ENCODE measurements at regions not wholly inside any gene's neighbourhood (a gene's known extent, or its start where the extent isn't known, plus 50 kb on each side); places are given as distances from the start of the nearest gene placed in this dataset.

- no peak overlapping the region for H3K27ac Mint-ChIP-seq
- no peaks in the 10 kb centered on the region for H3K36me3 Mint-ChIP-seq
- no peak overlapping the region for H3K4me3 Mint-ChIP-seq
- no peaks in the 10 kb centered on the region for H3K27me3 Mint-ChIP-seq
- peaks cover 10% of the 10 kb centered on the region for H3K4me1 Mint-ChIP-seq
- no peak for ATAC-seq
- H3K9me3 Mint-ChIP-seq = peaks cover 3% of the 10 kb centered on the region
Measured at GRCh38 chrX:115940888-115941332, 229.6 kb upstream of the AGTR2 start.

GRCh38 chrX:115941388-115941787 is 229.2 kb upstream of the AGTR2 start:
- Mint-ChIP-seq H3K9me3 (peaks cover 3% of the 10 kb centered on the region), H3K4me1 (peaks cover 10% of the 10 kb centered on the region), H3K4me3 (no peak overlapping the region), H3K36me3 (no peaks in the 10 kb centered on the region), H3K27ac (no peak overlapping the region), H3K27me3 (no peaks in the 10 kb centered on the region)
- ATAC-seq = no peak

GRCh38 chrX:115946059-115946458 is 224.5 kb upstream of the AGTR2 start:
- no peak overlapping the region for H3K4me3 Mint-ChIP-seq
- no peaks in the 10 kb centered on the region for H3K27me3 Mint-ChIP-seq
- no peak overlapping the region for H3K27ac Mint-ChIP-seq
- no peak for ATAC-seq
- no peaks in the 10 kb centered on the region for H3K4me1 Mint-ChIP-seq
- H3K9me3 Mint-ChIP-seq = peaks cover 4% of the 10 kb centered on the region
- H3K36me3 Mint-ChIP-seq = no peaks in the 10 kb centered on the region

- Mint-ChIP-seq H3K4me3 (no peak overlapping the region), H3K27me3 (no peaks in the 10 kb centered on the region), H3K9me3 (peaks cover 6% of the 10 kb centered on the region), H3K4me1 (no peaks in the 10 kb centered on the region), H3K27ac (no peak overlapping the region), H3K36me3 (no peaks in the 10 kb centered on the region)
- no peak for ATAC-seq
Measured at GRCh38 chrX:115948018-115948923, 222.3 kb upstream of the AGTR2 start.

GRCh38 chrX:115949900-115950822 is 220.4 kb upstream of the AGTR2 start:
- Mint-ChIP-seq H3K9me3 (peaks cover 3% of the 10 kb centered on the region), H3K27ac (no peak overlapping the region), H3K27me3 (no peaks in the 10 kb centered on the region), H3K4me3 (no peak overlapping the region), H3K4me1 (no peaks in the 10 kb centered on the region), H3K36me3 (no peaks in the 10 kb centered on the region)
- ATAC-seq = no peak

GRCh38 chrX:115952417-115953092 is 218.0 kb upstream of the AGTR2 start:
- no peaks in the 10 kb centered on the region for H3K36me3 Mint-ChIP-seq
- no peaks in the 10 kb centered on the region for H3K27me3 Mint-ChIP-seq
- no peak for ATAC-seq
- H3K9me3 Mint-ChIP-seq = peaks cover 3% of the 10 kb centered on the region
- H3K4me1 Mint-ChIP-seq = no peaks in the 10 kb centered on the region
- H3K27ac Mint-ChIP-seq = no peak overlapping the region
- no peak overlapping the region for H3K4me3 Mint-ChIP-seq

GRCh38 chrX:115957862-115958490 is 212.6 kb upstream of the AGTR2 start:
- ATAC-seq = no peak
- Mint-ChIP-seq H3K4me1 (no peaks in the 10 kb centered on the region), H3K36me3 (no peaks in the 10 kb centered on the region), H3K27me3 (no peaks in the 10 kb centered on the region), H3K9me3 (no peaks in the 10 kb centered on the region), H3K4me3 (no peak overlapping the region), H3K27ac (no peak overlapping the region)

- Mint-ChIP-seq H3K9me3 (peaks cover 3% of the 10 kb centered on the region), H3K36me3 (no peaks in the 10 kb centered on the region), H3K27me3 (no peaks in the 10 kb centered on the region), H3K4me3 (no peak overlapping the region), H3K27ac (no peak overlapping the region), H3K4me1 (no peaks in the 10 kb centered on the region)
- ATAC-seq = no peak
Measured at GRCh38 chrX:115958687-115959359, 211.7 kb upstream of the AGTR2 start.

GRCh38 chrX:115960440-115961084 is 210.0 kb upstream of the AGTR2 start:
- Mint-ChIP-seq H3K27ac (no peak overlapping the region), H3K4me1 (no peaks in the 10 kb centered on the region), H3K9me3 (peaks cover 3% of the 10 kb centered on the region), H3K4me3 (no peak overlapping the region), H3K27me3 (no peaks in the 10 kb centered on the region), H3K36me3 (no peaks in the 10 kb centered on the region)
- ATAC-seq = no peak

GRCh38 chrX:115966920-115967319 is 203.6 kb upstream of the AGTR2 start:
- H3K4me3 Mint-ChIP-seq = no peak overlapping the region
- H3K9me3 Mint-ChIP-seq = peaks cover 8% of the 10 kb centered on the region
- H3K36me3 Mint-ChIP-seq = no peaks in the 10 kb centered on the region
- no peak overlapping the region for H3K27ac Mint-ChIP-seq
- no peaks in the 10 kb centered on the region for H3K27me3 Mint-ChIP-seq
- ATAC-seq = no peak
- H3K4me1 Mint-ChIP-seq = no peaks in the 10 kb centered on the region

- no peak overlapping the region for H3K4me3 Mint-ChIP-seq
- H3K9me3 Mint-ChIP-seq = peaks cover 9% of the 10 kb centered on the region
- no peaks in the 10 kb centered on the region for H3K4me1 Mint-ChIP-seq
- H3K27me3 Mint-ChIP-seq = no peaks in the 10 kb centered on the region
- H3K36me3 Mint-ChIP-seq = no peaks in the 10 kb centered on the region
- no peak overlapping the region for H3K27ac Mint-ChIP-seq
- ATAC-seq = no peak
Measured at GRCh38 chrX:115968436-115969252, 201.9 kb upstream of the AGTR2 start.

GRCh38 chrX:115970718-115971117 is 199.8 kb upstream of the AGTR2 start:
- no peak for ATAC-seq
- Mint-ChIP-seq H3K4me1 (no peaks in the 10 kb centered on the region), H3K36me3 (no peaks in the 10 kb centered on the region), H3K27me3 (no peaks in the 10 kb centered on the region), H3K4me3 (no peak overlapping the region), H3K27ac (no peak overlapping the region), H3K9me3 (peaks cover 13% of the 10 kb centered on the region)

GRCh38 chrX:115972717-115973116 is 197.8 kb upstream of the AGTR2 start:
- ATAC-seq = no peak

More at GRCh38 chrX:115972717-115973116, 197.8 kb upstream of the AGTR2 start:
- Mint-ChIP-seq H3K27ac (no peak overlapping the region), H3K4me3 (no peak overlapping the region), H3K4me1 (no peaks in the 10 kb centered on the region), H3K27me3 (no peaks in the 10 kb centered on the region), H3K36me3 (no peaks in the 10 kb centered on the region), H3K9me3 (peaks cover 7% of the 10 kb centered on the region)
